Activated B cell treated with CpG ODN at 0.5 μM for 24 hours (primary cell): ENCODE measurements at regions not wholly inside any gene's neighbourhood (a gene's known extent, or its start where the extent isn't known, plus 50 kb on each side); places are given as distances from the start of the nearest gene placed in this dataset.

Experiments
- ATAC-seq: fragments of 200-7000 bp; cut with Tn5 transposase; one replicate; pipeline ENCODE4 v1.10.0; 2021; ENCODE audit warnings: low read depth, mild to moderate bottlenecking, moderate library complexity
- CTCF ChIA-PET: fragments of 350-600 bp; sonication (Branson Sonifier 250); formaldehyde crosslinking; loops from one replicate; lab custom pipeline; 2021; ENCODE audit warnings: antibody characterized with exemption; lab: Charles Lee
- POLR2A ChIA-PET: fragments of 350-600 bp; sonication (Branson Sonifier 250); formaldehyde crosslinking; loops from one replicate; lab custom pipeline; 2021; ENCODE audit warnings: antibody characterized with exemption; lab: Charles Lee
- DNase-seq: peaks from one replicate; pipeline ENCODE4 v3.0.0; 2022
- H3K27ac Mint-ChIP-seq: one replicate; pipeline ENCODE4 v1.8.0; 2020; ENCODE audit warnings: mixed read lengths
- H3K27me3 Mint-ChIP-seq: one replicate; pipeline ENCODE4 v1.8.0; 2021; ENCODE audit warnings: mixed read lengths
- H3K36me3 Mint-ChIP-seq: one replicate; pipeline ENCODE4 v1.8.0; 2021; ENCODE audit warnings: low read depth, mixed read lengths
- H3K4me1 Mint-ChIP-seq: one replicate; pipeline ENCODE4 v1.8.0; 2021; ENCODE audit warnings: mixed read lengths
- H3K4me3 Mint-ChIP-seq: one replicate; pipeline ENCODE4 v1.8.0; 2020; ENCODE audit warnings: mild to moderate bottlenecking, mixed read lengths
- H3K9me3 Mint-ChIP-seq: one replicate; pipeline ENCODE4 v1.8.0; 2020; ENCODE audit warnings: mixed read lengths
- intact Hi-C: fragments of 100-400 bp; cut with micrococcal nuclease; formaldehyde crosslinking; loops from one replicate; pipeline ENCODE4 v1.15.1; 2024
- TF ChIP-seq, protein P1 (sequence below): fragments of 200-600 bp; IDR thresholded peaks from one replicate; pipeline ENCODE4 v1.8.0; 2022; ENCODE audit warnings: antibody characterized with exemption, mild to moderate bottlenecking

DNA sequence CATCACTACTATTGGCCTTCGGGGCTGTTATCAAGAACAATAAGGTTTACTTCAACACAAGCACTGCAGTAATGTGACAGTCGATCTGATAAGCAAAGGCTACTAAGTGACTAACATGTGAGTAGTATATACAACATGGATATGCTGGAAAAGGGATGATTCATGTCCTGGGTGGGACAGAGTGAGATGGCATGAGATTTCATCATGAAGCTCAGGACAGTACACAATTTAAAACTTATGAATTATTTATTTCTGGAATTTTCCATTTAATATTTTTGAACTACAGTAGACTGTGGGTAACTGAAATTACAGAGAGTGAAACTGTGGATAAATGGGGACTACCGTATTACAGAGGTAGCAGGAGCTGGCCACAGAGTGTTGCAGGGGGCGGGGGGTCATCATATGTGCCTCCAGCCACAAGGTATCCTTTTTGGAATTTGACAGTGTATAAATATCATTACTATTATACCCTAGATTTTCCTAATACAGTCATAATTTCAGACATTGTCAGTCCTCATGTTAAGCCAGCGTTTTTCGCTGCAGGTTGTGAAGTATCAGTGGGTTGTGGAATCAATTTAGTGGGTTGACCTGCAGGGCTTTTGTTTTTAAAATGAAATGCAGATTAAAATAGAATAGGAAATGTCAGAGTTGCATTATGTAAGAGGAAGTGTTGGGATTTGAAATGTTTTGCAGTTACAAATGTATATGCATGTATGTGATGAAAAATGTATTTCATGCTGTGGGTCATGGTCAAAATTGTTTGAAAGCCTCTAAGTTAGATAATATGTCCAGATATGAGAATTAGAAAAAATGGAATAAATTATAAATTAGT lies 148.0 kb upstream of the NUDT4 start:
- Mint-ChIP-seq H3K9me3 (no peaks in the 10 kb centered on the region), H3K27me3 (peaks cover 2% of the 10 kb centered on the region), H3K4me1 (no peaks in the 10 kb centered on the region), H3K27ac (no peak overlapping the region), H3K4me3 (no peak overlapping the region), H3K36me3 (no peaks in the 10 kb centered on the region)
- ChIA-PET CTCF (no interaction called here), POLR2A (no interaction called here)
- DNase-seq (no peak), ATAC-seq (no peak)
- intact Hi-C loops, result no loop called here
- TF ChIP-seq, protein P1, sequence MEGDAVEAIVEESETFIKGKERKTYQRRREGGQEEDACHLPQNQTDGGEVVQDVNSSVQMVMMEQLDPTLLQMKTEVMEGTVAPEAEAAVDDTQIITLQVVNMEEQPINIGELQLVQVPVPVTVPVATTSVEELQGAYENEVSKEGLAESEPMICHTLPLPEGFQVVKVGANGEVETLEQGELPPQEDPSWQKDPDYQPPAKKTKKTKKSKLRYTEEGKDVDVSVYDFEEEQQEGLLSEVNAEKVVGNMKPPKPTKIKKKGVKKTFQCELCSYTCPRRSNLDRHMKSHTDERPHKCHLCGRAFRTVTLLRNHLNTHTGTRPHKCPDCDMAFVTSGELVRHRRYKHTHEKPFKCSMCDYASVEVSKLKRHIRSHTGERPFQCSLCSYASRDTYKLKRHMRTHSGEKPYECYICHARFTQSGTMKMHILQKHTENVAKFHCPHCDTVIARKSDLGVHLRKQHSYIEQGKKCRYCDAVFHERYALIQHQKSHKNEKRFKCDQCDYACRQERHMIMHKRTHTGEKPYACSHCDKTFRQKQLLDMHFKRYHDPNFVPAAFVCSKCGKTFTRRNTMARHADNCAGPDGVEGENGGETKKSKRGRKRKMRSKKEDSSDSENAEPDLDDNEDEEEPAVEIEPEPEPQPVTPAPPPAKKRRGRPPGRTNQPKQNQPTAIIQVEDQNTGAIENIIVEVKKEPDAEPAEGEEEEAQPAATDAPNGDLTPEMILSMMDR, result no peak

DNA sequence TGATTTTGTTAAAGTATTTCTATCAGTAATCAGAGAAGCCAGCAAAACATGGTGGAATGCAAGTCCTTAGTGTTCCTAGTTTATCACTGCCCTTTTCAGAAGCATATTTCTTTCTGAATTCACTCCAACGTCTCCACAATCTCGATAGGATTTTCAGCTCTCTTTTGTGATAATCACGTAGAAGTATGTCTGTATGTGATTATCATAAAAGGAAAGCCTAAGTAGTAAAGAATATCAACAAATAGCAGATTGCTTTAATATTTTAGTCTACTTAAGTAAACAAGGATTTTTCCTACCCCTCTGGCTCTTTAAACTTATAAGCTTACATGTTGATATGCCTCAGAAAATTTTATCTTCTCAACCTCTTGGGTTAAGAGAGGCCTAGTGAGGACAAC lies 147.4 kb upstream of the NUDT4 start:
- TF ChIP-seq, protein P1, result no peak
- CTCF ChIA-PET, result no interaction called here

DNA sequence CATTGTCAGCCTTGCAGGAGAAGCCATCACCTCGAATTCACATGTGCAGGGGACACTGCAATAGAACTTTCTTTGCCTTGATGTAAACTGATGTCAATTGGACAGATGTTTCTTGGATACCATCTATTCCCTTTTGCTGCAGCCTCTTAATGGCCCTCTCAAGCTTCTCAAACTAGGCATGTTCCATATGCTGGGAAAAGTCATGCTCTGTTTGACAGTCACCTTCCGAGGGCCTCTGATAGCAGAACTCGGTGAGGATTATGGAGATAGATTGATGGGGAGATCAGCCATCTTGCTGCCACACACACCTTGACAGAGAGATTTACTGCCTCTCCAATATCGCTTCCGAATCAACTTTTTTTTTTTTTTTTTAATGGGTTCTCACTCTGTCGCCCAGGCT lies 145.8 kb upstream of the NUDT4 start:
- ATAC-seq, result no peak
- CTCF ChIA-PET, result no interaction called here
- no peak overlapping the region for H3K27ac Mint-ChIP-seq
- H3K4me1 Mint-ChIP-seq, result no peaks in the 10 kb centered on the region
- POLR2A ChIA-PET, result interaction anchor here (0.6 kb wide), 1 partner anchor 28 kb away, joined by 8 read pairs; no protein-coding TSS in a partner anchor
- peaks cover 2% of the 10 kb centered on the region for H3K27me3 Mint-ChIP-seq
- DNase-seq, result no peak
- no peaks in the 10 kb centered on the region for H3K9me3 Mint-ChIP-seq
- H3K4me3 Mint-ChIP-seq, result no peak overlapping the region
- TF ChIP-seq, protein P1, result no peak
- no peaks in the 10 kb centered on the region for H3K36me3 Mint-ChIP-seq
- intact Hi-C loops, result no loop called here

More for the DNA sequence above, 147.4 kb upstream of the NUDT4 start:
- Mint-ChIP-seq H3K27ac (no peak overlapping the region), H3K27me3 (peaks cover 2% of the 10 kb centered on the region), H3K4me3 (no peak overlapping the region), H3K36me3 (no peaks in the 10 kb centered on the region), H3K4me1 (no peaks in the 10 kb centered on the region), H3K9me3 (no peaks in the 10 kb centered on the region)
- no peak for ATAC-seq
- intact Hi-C loops, result no loop called here
- DNase-seq, result no peak
- POLR2A ChIA-PET, result interaction anchor here (0.7 kb wide), 1 partner anchor 18 kb away, joined by 3 read pairs; no protein-coding TSS in a partner anchor

DNA sequence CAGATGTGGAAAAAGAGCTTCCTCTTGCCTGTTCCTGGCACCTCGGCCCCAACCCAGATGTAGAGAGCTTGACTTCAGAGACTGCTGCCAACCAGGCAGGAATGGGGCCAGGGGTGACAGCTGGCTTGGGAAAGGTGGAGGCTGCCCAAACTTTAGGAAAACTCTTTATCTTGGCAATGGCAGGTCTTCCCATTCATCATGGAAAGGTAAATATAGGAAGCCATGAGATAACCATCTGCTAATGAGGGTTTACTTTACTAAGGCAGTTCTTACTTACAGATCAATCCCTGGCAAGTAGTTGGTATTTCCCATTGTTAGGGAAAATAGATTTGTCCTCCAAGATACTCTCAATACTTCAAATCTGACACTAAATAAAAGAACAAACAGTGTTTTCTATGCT lies 143.1 kb upstream of the NUDT4 start:
- TF ChIP-seq, protein P1, result no peak
- DNase-seq, result no peak
- H3K27me3 Mint-ChIP-seq, result peaks cover 2% of the 10 kb centered on the region
- ChIA-PET POLR2A (no interaction called here), CTCF (no interaction called here)
- intact Hi-C loops, result no loop called here
- H3K4me1 Mint-ChIP-seq, result no peaks in the 10 kb centered on the region
- peaks cover 2% of the 10 kb centered on the region for H3K9me3 Mint-ChIP-seq
- no peak overlapping the region for H3K4me3 Mint-ChIP-seq
- no peak overlapping the region for H3K27ac Mint-ChIP-seq
- ATAC-seq, result no peak
- no peaks in the 10 kb centered on the region for H3K36me3 Mint-ChIP-seq

DNA sequence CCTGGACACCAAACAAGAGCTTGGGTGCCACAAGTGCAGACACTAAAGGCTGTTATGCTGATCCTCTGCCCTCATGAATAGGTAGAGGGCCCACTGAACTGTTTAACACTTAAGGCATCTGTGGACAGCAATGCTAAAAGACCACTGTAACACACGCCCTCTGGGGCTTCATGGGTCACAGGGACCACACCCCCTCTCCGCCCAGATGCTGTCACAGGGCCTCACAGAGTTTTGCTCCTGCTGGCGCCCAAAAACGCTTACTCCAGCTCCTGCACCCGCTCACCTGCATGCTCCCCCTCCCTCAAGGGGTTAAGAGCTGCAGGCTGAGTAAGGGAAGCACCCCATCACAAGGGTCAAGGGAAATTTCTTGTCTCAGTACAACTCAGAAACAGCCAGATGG lies 141.8 kb upstream of the NUDT4 start:
- intact Hi-C loops, result no loop called here
- POLR2A ChIA-PET, result no interaction called here
- no peak for ATAC-seq
- no peak for DNase-seq
- Mint-ChIP-seq H3K27me3 (peaks cover 2% of the 10 kb centered on the region), H3K27ac (no peak overlapping the region), H3K4me3 (no peak overlapping the region), H3K36me3 (no peaks in the 10 kb centered on the region), H3K9me3 (peaks cover 6% of the 10 kb centered on the region), H3K4me1 (no peaks in the 10 kb centered on the region)
- TF ChIP-seq, protein P1, result no peak
- CTCF ChIA-PET, result no interaction called here
